Endodermal cell (in vitro differentiated cells): ENCODE measurements at regions not wholly inside any gene's neighbourhood (a gene's known extent, or its start where the extent isn't known, plus 50 kb on each side); places are given as distances from the start of the nearest gene placed in this dataset.

Experiments used
- DNase-seq: peaks from one replicate; pipeline ENCODE4 v3.0.0-alpha.2; 2017
- H3K27ac ChIP-seq: 2 replicates; pipeline ENCODE4 v1.5.1; 2013; ENCODE audit warnings: mild to moderate bottlenecking, low read depth, low read length, moderate library complexity
- H3K27me3 ChIP-seq: 2 replicates; pipeline ENCODE4 v1.6.1; 2013; ENCODE audit warnings: mild to moderate bottlenecking, low read length, moderate library complexity; ENCODE audit not compliant: insufficient read depth, control insufficient read depth, poor library complexity, severe bottlenecking
- H3K36me3 ChIP-seq: 2 replicates; pipeline ENCODE4 v1.7.0; 2013; ENCODE audit warnings: mild to moderate bottlenecking, low read length, moderate library complexity; ENCODE audit not compliant: control insufficient read depth, insufficient read depth
- H3K4me1 ChIP-seq: one replicate; pipeline ENCODE4 v1.7.0; 2013; ENCODE audit warnings: low read length; ENCODE audit not compliant: control insufficient read depth, insufficient read depth
- H3K4me3 ChIP-seq: 2 replicates; pipeline ENCODE4 v1.5.1; 2013; ENCODE audit warnings: mild to moderate bottlenecking, low read length, moderate library complexity
- H3K9ac ChIP-seq: 2 replicates; pipeline ENCODE4 v1.6.1; 2013; ENCODE audit warnings: mild to moderate bottlenecking, low read length, moderate library complexity; ENCODE audit not compliant: poor library complexity, severe bottlenecking; ENCODE audit errors: extremely low read depth
- H3K9me3 ChIP-seq: 2 replicates; pipeline ENCODE4 v1.6.1; 2013; ENCODE audit warnings: mild to moderate bottlenecking, low read length, moderate library complexity; ENCODE audit not compliant: control insufficient read depth
- H3K27ac Mint-ChIP-seq: 2 replicates; pipeline ENCODE4 v1.8.0; 2020; ENCODE audit warnings: mixed read lengths
- H3K27me3 Mint-ChIP-seq: 2 replicates; pipeline ENCODE4 v1.8.0; 2021; ENCODE audit warnings: mild to moderate bottlenecking, mixed read lengths; ENCODE audit not compliant: insufficient read depth
- H3K36me3 Mint-ChIP-seq: 2 replicates; pipeline ENCODE4 v1.8.0; 2020; ENCODE audit warnings: low read depth, mixed read lengths
- H3K4me1 Mint-ChIP-seq: 2 replicates; pipeline ENCODE4 v1.8.0; 2020; ENCODE audit warnings: mixed read lengths
- H3K4me3 Mint-ChIP-seq: 2 replicates; pipeline ENCODE4 v1.8.0; 2020; ENCODE audit warnings: mild to moderate bottlenecking, moderate library complexity, mixed read lengths
- H3K9me3 Mint-ChIP-seq: 2 replicates; pipeline ENCODE4 v1.8.0; 2020; ENCODE audit warnings: mild to moderate bottlenecking, mixed read lengths
- WGBS, 2 experiments: methylation state at CpG; one replicate each; pipeline versions ENCODE4 v1.1.5 to v1.1.7; 2013; ENCODE audit warnings: missing lambda C conversion rate in 2 of 2, mixed read lengths in 1 of 2; ENCODE audit not compliant: insufficient coverage in 1 of 2, insufficient read length in 1 of 2; 5-methylcytosine and 5-hydroxymethylcytosine counted together
- TF ChIP-seq, protein P1 (sequence below): fragments of 200-600 bp; sonication (generic); conservative IDR thresholded peaks from 2 replicates; pipeline ENCODE4 v1.5.0; 2021; ENCODE audit warnings: antibody characterized with exemption, mild to moderate bottlenecking

DNA sequence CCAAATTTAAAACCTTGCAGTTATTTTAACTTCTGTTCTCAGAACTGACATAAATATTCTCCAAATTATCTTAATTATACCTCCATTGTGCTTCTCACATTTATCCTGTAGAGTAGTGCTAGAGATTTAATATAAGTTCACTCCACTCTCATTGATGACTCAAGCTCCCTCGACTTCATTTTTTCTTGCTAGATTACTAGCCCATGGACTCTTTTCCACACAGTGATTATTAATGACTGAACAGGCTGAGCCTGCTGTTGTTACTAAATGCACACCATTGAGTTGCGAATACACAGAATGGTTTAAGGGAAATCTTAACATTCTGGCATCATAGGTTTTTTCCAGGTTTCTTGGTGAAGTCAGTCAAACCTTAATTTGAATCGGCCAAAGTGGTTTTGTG is 179.5 kb upstream of the AKR1E2 start:
- H3K27me3 ChIP-seq, result no peaks in the 10 kb centered on the region
- Mint-ChIP-seq H3K4me1 (no peaks in the 10 kb centered on the region), H3K9me3 (no peaks in the 10 kb centered on the region), H3K4me3 (no peak overlapping the region), H3K27ac (no peak overlapping the region), H3K27me3 (no peaks in the 10 kb centered on the region), H3K36me3 (no peaks in the 10 kb centered on the region)
- no peak overlapping the region for H3K9ac ChIP-seq
- WGBS, 2 experiments, result 90 to 93% methylated on average over 2 to 3 of the region's 3 CpGs
- no peak overlapping the region for H3K4me3 ChIP-seq
- DNase-seq, result no peak
- H3K9me3 ChIP-seq, result no peaks in the 10 kb centered on the region
- H3K4me1 ChIP-seq, result no peaks in the 10 kb centered on the region
- no peaks in the 10 kb centered on the region for H3K36me3 ChIP-seq
- TF ChIP-seq, protein P1, sequence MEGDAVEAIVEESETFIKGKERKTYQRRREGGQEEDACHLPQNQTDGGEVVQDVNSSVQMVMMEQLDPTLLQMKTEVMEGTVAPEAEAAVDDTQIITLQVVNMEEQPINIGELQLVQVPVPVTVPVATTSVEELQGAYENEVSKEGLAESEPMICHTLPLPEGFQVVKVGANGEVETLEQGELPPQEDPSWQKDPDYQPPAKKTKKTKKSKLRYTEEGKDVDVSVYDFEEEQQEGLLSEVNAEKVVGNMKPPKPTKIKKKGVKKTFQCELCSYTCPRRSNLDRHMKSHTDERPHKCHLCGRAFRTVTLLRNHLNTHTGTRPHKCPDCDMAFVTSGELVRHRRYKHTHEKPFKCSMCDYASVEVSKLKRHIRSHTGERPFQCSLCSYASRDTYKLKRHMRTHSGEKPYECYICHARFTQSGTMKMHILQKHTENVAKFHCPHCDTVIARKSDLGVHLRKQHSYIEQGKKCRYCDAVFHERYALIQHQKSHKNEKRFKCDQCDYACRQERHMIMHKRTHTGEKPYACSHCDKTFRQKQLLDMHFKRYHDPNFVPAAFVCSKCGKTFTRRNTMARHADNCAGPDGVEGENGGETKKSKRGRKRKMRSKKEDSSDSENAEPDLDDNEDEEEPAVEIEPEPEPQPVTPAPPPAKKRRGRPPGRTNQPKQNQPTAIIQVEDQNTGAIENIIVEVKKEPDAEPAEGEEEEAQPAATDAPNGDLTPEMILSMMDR, result no peak
- H3K27ac ChIP-seq, result no peak overlapping the region

DNA sequence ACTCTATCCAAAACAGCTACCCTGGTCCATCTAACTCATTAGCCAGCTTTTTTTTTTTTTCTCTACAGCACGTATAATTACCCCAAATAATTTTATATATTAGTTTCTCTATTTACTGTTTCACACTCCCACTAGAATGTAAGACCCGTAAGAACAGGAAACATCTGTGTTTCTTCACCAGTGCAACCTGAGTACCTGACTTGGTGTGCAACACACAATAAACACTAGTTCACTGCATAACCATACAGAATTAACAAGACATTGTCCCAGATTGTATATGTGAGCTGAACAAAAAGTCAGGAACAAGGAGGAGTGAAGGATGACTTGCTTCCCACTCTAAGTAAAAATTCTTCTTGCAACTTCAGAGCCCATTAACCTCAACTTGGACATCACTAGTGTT is 180.2 kb upstream of the AKR1E2 start:
- Mint-ChIP-seq H3K4me3 (no peak overlapping the region), H3K4me1 (no peaks in the 10 kb centered on the region), H3K9me3 (no peaks in the 10 kb centered on the region), H3K36me3 (no peaks in the 10 kb centered on the region), H3K27me3 (no peaks in the 10 kb centered on the region), H3K27ac (no peak overlapping the region)
- no peaks in the 10 kb centered on the region for H3K9me3 ChIP-seq
- H3K4me1 ChIP-seq, result no peaks in the 10 kb centered on the region
- 93 to 100% methylated on average over 2 of the region's 2 CpGs for WGBS, 2 experiments
- DNase-seq, result no peak
- TF ChIP-seq, protein P1, result no peak
- no peak overlapping the region for H3K27ac ChIP-seq
- H3K36me3 ChIP-seq, result no peaks in the 10 kb centered on the region
- no peak overlapping the region for H3K9ac ChIP-seq
- no peaks in the 10 kb centered on the region for H3K27me3 ChIP-seq
- no peak overlapping the region for H3K4me3 ChIP-seq

DNA sequence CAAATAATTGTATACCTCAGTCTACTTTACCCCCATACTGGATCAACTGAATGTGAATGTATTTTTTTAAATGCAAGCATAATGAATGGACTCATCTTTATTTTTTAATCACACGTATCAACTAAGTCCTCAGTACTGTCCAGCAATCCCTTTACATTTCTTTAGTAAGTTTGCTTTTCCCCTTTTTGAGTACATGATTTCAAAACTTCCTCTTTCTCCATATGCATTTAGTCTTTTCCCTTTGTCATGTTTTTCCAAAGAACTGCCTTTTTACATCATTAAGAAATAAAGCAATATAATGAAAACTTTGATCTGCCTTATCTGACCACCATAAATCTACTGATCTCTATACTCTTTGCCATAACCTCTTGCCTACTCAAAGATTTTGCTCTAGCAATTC is 182.5 kb upstream of the AKR1E2 start:
- no peaks in the 10 kb centered on the region for H3K27me3 ChIP-seq
- Mint-ChIP-seq H3K9me3 (no peaks in the 10 kb centered on the region), H3K36me3 (no peaks in the 10 kb centered on the region), H3K27ac (no peak overlapping the region), H3K4me3 (no peak overlapping the region), H3K4me1 (no peaks in the 10 kb centered on the region), H3K27me3 (no peaks in the 10 kb centered on the region)
- 95 to 100% methylated on average over 1 of the region's 1 CpG for WGBS, 2 experiments
- no peaks in the 10 kb centered on the region for H3K9me3 ChIP-seq
- H3K9ac ChIP-seq, result no peak overlapping the region
- TF ChIP-seq, protein P1, result no peak
- no peaks in the 10 kb centered on the region for H3K36me3 ChIP-seq
- no peak overlapping the region for H3K4me3 ChIP-seq
- no peak overlapping the region for H3K27ac ChIP-seq
- H3K4me1 ChIP-seq, result no peaks in the 10 kb centered on the region
- DNase-seq, result no peak
